Inflammatory macrophage (primary cell): ENCODE measurements at regions not wholly inside any gene's neighbourhood (a gene's known extent, or its start where the extent isn't known, plus 50 kb on each side); places are given as distances from the start of the nearest gene placed in this dataset.

Source experiments
- DNase-seq, 2 donors: peaks; one replicate each; pipeline ENCODE4 v3.0.0-alpha.2; 2020 to 2022

GRCh38 chr1:84090447-84091245 lies 53.4 kb upstream of the PRKACB start:
- DNase-seq: no peak

GRCh38 chr1:84089867-84090266 lies 54.2 kb upstream of the PRKACB start:
- no peak for DNase-seq

GRCh38 chr1:84089465-84089864 lies 54.6 kb upstream of the PRKACB start:
- no peak for DNase-seq

GRCh38 chr1:84086616-84087015 lies 57.5 kb upstream of the PRKACB start:
- DNase-seq: no peak

- no peak for DNase-seq
Observed at GRCh38 chr1:84086189-84086588, 57.9 kb upstream of the PRKACB start.

GRCh38 chr1:84083307-84083706 lies 60.8 kb upstream of the PRKACB start:
- DNase-seq: no peak

- no peak for DNase-seq
Observed at GRCh38 chr1:84078842-84079202, 65.2 kb upstream of the PRKACB start.

- DNase-seq: no peak
Observed at GRCh38 chr1:84078108-84078841, 65.8 kb upstream of the PRKACB start.

- DNase-seq: peak; percentile 39 to 51
Observed at GRCh38 chr1:84077476-84078107, 66.5 kb upstream of the PRKACB start.

GRCh38 chr1:84073266-84073665 lies 70.8 kb upstream of the PRKACB start:
- no peak for DNase-seq

- no peak for DNase-seq
Observed at GRCh38 chr1:84069236-84069845, 70.4 kb upstream of the TTLL7 start.

- no peak for DNase-seq
Observed at GRCh38 chr1:84062496-84062895, 63.6 kb upstream of the TTLL7 start.

GRCh38 chr1:84061336-84061735 lies 62.4 kb upstream of the TTLL7 start:
- DNase-seq: no peak

- no peak for DNase-seq
Observed at GRCh38 chr1:84060781-84061180, 61.8 kb upstream of the TTLL7 start.

- DNase-seq: no peak
Observed at GRCh38 chr1:84048820-84049219, 49.9 kb upstream of the TTLL7 start.
